SK-N-DZ (cell line): ENCODE measurements at regions not wholly inside any gene's neighbourhood (a gene's known extent, or its start where the extent isn't known, plus 50 kb on each side); places are given as distances from the start of the nearest gene placed in this dataset.
A peak's percentile ranks its signal among the peaks of the same experiment; 100 is the strongest.
"Not testable (repeated sequence)": the region's sequence is repeated elsewhere in the genome, so short reads cannot be mapped to it uniquely, and the experiment has no call there.

Source experiments
- DNase-seq: peaks from one replicate; pipeline ENCODE4 v3.0.0-alpha.2; 2015; ENCODE audit warnings: low spot score

DNA sequence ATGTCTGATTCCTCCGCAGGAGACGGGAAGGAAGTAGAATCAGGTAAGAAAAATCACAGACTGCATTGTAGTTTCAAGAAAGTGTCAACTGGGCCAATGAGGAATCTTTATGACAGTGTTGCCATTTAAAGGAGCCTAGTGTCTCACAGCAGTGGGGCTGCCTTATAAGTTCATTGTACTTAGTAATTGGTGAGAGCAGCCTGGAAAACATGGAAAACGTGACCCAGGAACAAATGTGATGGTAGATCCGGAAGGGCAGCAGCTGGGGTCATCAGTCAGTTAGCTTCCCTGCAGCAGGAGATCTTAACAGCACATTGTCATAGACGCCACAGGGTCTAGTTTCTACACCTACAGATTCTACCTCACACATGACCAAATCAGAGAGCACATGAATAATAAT is 630.0 kb upstream of the LMO3 start:
- DNase-seq = no peak

DNA sequence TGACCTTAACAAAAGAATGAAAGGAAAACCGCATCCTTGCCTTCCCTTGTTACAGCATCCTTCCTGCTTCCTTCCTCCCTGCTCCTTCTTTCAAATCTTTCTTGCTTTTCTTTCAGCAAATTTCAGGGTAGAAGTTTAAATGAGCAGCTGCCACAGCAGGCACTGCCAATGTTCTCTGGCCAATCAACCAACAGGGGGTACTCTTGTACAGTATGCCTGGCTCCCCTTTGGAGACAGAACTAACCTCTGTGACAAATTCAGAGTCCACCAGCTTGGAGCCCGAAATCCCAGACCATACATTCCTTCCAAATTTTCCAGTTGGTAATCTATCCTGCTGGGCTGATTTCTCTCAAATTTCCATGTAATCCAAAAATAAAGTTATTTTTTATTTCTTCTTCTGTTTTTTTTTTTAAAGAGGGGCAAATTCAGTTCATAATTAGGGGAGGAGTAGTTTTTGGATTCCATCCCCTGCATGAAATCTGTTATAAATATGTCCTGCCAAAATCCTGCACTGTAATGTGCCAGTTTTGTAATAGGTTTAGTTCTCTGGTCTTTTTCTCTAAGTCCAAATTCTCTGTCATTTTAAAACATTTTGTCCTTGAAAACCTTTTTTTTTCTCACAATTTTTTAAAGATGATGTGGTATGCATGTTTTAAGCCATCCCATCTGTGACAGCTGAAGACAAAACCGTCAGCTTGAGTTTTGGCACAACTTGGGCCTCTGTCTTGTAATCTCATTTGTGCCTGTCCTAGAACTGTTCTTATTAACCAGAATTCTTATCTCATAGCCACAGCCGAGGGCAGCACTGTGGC is 610.0 kb upstream of the LMO3 start:
- no peak for DNase-seq

DNA sequence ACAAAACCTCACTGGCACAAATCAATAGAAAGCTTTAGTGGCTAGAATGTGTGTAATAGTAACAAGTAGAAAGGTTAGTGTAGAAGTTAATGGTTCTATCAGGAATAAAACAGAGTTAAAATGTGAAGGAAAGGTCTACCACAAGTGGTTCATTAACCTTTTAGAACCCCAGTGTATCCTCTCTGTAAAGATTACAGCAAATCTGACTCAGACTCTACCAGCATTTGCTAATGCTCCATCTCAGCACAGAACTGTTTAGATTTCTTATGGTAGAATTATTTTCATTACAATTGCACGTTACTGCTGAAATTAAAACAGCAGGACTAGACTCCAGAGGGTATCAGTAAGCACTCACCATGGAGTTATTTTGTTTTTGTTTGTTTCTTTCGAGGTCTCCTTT is 609.0 kb upstream of the LMO3 start:
- no peak for DNase-seq

DNA sequence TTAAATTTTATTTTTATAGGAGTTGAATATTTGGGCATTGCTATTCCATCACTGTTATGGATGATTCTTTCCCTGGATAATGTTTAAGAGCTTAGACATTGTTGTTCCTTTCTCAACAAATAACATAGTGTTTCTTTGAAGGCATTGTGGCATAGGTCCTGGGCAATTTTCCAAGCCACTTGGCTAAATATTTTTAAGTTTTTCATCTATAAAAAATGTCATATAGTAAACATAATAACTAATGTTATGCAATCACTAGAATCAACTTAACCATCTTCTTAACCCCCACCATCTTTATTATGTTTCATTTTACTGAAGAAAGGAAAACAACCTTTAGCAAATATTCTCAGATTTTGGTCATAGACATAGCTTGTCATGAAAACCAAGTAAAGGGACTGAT is 600.6 kb upstream of the LMO3 start:
- DNase-seq = no peak

DNA sequence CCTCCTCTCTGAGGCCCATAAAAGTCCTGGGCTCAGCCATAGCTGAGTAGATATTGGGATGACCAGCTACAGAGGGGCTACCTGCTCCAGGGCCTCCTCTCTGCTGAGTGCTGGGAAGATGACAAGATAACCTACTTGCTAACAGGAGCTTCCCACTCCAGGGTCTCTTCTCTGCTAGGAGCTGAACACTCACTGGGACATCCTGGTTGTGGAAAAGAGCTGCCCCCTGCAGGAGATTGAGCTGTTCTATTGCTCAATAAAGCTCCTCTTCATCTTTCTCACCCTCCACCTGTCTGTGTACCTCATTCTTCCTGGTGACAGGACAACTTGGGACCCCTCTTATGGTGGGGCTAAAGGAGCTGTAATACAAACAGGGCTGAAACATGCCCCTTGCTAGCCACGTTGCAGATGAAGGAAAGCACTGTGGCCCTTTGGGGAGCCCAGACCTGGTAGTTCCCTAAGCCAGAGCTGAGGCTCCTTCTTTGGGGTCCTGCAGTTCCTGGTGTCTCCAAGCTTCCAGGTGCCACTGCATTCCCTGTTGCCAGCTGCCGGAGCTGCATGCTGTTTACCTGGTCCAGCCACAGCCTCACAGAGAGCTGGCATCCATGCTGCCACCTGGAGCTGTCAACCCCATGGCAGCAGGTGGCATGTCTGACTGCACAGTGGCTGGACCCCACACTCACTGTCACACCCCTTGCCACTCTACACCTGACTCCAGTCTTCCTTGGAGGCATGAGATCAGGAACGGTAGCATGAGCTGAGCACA is 598.5 kb upstream of the LMO3 start:
- DNase-seq = no peak

DNA sequence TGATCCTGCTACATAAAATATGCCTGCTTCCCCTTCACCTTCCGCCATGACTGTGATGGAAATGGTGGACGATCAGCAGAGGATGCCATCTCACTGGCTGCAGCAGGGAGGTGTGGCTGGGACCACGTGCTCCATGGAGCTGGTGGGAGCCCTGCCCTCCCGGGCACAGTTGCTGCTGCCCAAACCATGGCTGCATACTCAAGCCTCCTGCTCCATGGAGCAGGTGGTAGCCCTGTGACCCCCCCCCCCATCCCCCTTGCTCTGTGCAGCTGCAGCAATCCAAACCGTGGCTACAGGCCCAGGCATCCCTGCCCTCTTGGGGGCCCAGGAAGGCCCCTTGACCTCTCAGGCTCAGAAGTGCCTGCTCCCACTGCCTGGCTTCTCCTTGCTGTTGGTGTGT is 597.5 kb upstream of the LMO3 start:
- DNase-seq = no peak

DNA sequence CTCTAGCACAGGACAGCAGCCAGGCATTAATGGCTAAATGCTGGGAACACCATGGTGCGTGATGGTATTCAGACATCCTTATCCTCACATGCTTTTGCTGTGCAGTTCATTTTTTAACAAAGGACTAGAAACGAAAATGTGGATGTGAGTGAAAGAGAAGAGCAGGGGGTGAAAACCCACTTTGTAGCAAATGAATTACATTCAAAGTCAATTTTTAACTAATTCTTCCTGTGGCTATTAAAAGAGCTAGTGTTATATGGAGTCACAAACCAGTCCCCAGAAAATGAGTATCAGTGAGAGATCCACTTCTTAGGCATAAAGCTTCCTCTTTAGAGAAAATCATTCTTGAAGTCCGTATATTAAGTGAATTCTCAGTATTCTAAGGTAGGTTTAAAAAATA is 592.0 kb upstream of the LMO3 start:
- no peak for DNase-seq

DNA sequence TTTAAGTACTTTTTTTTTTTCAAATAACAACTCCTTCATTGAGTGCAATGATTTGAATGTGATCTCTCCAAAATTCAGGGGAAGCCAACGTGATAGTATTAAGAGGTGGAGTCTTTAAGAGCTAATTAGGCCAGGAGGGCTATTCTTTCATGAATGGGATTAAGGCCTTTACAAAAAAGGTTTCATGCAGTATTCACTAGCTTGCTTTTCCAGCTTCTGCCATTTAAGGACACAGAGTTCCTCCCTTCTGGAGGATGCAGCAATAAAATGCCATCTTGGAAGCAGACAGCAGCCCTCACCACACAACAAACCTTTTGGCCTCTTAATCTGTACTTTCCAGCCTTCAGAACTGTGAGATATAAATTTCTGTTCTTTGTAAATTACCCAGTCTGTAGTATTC is 586.8 kb upstream of the LMO3 start:
- no peak for DNase-seq

DNA sequence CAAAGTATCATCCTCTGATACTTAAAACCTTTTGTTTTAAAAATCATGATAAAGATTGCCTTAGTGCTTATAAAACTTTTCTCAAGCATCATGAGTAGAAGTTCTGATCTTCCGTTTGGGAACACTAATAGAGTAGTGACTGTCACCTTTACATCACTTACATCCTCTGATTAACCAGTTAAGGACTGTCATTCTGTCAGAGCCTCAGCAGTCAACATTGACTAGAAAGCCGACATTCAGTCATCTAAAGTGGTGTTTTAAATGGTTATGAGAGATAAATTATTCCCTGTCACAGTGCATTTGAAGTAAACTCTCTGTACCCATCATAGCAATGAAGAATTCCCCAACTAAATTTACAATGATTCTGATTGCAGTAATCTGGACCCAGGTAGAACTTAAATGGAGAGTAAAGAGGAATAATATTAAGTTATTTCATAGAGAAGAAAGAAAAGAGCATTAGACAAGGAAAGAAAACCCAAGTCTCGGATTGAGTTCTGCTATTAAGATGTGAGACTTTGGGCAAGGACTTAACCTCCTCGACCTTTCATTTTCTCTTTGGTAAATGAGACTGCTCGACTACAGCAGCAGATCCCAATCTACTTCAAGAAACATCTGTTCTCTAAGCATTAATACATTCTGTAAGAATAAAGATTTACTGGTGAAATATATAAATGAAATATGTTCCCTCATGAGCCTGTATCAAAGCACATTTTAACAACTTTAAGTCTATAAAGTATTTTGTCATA is 563.9 kb upstream of the LMO3 start:
- no peak for DNase-seq

DNA sequence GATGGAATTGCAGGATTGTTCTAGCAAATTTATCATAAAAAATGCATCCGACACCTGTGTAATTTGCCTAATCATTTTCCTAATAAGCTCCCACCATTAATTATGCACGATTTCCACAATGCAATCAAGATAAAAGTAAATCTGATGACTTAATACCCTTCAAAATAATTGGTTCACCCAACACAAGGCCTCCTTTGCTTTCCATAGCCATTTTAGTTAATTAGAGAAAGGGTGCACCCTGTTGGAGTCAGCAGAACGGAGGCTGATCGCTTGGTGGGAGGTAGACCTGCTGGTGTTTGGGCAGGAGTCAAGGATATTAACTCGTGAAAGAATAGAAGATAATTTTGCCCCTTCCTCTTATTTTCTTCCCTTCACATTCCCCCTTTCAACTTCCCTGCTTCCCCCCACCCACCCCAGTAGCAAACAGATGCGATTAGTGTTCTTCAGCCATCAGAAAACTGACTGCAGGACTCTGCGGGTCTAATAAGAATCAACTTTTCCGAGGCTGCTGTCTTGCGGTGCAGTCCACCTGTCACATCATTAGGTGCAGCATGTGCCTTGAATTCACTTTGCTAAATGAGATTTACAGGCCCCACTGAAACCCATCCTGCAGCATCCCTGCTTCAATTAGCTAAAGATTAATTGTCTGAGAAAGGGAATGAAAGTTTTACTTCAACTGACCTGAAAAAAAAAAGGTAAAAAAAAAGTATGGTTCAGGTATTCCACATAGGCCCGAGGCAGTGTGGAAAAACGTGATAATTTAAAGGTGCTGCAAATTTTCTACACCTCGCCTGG is 553.7 kb upstream of the LMO3 start:
- no peak for DNase-seq

DNA sequence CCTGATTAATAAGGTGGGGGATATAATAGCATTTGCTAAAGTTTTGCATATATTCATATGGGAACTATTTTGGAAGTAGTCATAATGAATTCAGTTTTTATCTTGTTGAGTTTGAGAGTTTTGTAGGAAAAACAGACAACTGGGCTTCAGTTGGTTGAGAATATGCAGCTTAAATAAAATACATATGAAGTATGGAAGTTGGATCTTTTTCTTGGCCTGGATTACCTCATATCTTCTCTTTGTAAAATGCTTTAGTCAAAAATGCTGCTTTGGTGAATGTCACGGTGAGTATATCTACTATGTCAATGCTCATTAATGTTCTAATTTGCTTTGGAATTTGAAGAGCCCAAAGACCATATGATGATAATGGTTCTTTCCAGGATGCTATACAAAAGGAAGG is 552.2 kb upstream of the LMO3 start:
- no peak for DNase-seq

DNA sequence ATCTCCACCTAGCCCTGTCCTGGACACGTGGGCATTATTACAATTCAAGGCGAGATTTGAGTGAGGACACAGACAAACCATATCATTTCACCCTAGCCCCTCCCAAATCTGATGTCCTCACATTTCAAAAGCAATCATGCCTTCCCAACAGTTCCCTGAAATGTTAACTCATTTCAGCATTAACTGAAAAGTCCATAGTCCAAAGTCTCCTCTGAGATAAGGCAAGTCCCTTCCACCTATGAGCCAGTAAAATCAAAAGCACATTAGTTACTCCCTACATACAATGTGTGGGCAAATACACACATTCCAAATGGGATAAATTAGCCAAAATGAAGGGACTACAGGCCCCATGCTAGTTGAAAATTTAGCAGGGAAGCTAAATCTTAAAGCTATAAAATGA is 546.0 kb upstream of the LMO3 start:
- no peak for DNase-seq

DNA sequence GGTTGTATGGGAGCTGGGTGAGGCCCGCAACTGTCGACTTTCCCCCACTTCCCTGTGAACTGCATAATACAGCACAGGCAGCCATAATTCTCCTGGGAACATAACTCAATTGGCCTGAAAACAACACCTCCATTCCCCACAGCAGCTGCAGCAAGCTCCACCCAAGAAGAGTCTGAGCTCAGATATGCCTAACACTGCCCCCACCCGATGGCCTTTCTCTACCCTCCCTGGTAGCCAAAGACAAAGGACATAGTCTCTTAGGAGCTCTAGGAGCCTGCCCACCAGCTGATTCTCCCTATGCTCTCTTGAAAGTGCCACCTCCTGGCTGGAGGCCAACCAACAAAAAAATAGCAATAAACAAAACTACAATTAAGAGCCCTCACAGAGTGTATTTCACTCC is 542.7 kb upstream of the LMO3 start:
- DNase-seq = peak; percentile 78

DNA sequence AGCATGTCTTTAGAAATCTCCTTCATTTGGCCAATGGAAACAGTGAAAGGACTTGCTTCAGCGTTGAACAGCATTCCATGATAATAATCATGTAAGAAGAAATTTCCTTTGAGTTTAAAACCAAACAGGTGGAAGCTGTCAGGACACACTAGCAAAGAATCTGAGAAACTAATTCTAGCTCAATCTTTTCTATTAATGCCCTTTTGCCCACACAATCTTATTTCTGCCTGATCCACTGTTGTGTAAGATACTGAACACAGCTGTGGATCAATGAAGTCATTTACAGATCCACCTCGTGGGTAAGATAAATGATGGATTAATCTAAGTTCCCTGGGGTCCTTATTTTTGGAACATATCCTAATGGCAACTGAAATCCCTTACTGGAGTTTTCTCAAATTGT is 536.9 kb upstream of the LMO3 start:
- no peak for DNase-seq

DNA sequence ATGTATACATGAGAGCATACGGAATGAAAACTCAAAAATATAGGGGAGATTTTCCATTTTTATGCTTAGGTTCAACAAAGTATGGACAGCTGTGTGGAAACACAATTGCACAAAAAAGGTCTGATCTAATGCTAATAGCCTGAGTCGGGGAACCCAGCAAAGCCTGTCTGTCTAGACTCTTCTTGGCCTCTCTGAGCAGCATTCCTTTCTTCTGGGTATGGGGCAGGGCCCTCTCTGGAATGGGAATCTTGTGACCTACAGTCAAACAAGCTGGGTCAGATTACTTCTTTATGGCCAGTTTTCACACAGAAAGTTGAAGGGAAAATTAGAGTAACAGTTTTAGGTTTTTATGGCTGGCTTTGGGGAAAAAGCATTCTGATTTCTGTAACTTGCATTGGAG is 534.0 kb upstream of the LMO3 start:
- no peak for DNase-seq

DNA sequence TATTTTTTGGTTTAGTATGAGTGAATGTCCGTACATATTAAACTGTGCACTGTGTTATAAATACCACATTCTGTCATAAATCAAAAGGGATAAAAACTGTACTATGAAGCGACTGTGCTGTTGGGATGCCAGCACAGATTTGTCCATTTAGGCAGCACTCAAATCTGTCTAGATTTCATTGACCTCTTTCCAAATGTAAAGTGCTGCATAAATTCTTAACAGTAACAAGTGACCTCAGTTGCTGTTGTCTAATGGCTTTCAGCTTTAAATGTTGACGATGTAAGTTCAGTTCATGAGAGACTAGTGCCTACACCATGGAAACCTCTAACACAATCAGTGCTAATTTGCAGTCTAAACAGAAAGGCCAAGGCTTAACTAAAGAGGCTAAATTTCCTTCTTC is 531.4 kb upstream of the LMO3 start:
- no peak for DNase-seq

DNA sequence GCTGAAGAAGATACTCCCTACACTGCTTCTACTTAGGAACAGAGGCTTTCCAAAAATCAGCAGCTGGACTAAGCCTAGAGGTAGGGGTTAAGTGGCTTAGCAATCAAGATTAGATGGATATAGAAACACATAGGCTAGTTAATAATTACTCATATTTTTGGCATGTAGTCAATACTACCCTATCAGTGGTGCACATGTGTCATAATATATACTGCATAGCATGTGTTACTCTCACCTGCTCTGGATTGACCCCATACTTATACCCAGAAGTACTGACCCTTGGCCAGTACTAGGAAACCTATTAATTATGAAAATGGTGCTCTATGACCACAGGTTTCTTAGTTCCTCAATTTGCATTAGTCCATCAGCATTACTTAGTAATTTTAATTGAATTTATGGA is 528.4 kb upstream of the LMO3 start:
- no peak for DNase-seq

DNA sequence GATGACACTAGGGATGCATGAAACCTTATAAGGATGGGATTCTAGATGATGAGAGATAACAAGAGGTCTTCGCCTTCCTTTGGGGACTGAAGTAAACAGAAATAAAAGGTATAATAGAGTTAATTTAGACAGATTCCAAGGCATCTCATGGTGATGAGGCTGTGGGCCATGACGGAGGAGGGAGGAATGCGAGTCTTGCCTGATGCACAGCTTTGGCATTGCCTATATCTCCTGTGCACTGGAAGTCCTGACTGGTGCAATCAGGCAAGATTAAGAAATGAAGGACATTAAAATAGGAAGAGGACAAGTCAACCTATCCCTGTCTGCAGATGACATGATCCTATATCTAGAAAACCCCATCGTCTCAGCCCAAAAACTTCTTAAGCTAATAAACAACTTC is 526.4 kb upstream of the LMO3 start:
- DNase-seq = no peak

DNA sequence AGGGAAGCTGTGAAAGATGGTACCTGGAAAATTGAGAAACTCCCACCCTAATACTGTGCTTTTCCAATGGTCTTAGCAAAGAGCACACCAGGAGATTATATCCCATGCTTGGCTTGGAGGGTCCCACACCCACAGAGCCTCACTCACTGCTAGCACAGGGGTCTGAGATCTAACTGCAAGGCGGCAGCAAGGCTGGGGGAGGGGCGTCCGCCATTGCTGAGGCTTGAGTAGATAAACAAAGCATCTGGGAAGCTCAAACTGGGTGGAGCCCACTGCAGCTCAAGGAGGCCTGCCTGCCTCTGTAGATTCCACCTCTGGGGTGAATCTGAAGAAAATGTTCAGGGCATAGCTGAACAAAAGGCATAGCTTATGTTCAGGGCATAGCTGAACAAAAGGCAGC is 510.6 kb upstream of the LMO3 start:
- DNase-seq = not testable (repeated sequence)

DNA sequence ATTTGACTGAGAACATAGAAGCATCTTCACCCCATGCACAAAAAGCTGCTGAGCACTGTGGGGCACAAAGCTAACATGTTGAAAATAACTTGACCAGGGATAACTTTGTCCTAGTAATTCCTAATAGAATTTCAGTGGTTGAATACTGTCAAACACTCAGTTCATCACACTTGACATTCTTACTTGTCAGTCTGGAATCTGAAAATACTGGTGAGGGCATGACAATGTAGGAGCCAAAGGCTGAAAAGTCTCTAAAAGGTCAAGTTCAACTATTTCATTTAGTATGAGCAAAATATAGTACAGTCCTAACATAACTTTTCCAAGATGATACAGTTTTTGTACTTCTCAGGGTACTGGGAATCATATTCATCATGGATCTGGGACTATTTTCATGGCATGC is 504.4 kb upstream of the LMO3 start:
- DNase-seq = no peak

DNA sequence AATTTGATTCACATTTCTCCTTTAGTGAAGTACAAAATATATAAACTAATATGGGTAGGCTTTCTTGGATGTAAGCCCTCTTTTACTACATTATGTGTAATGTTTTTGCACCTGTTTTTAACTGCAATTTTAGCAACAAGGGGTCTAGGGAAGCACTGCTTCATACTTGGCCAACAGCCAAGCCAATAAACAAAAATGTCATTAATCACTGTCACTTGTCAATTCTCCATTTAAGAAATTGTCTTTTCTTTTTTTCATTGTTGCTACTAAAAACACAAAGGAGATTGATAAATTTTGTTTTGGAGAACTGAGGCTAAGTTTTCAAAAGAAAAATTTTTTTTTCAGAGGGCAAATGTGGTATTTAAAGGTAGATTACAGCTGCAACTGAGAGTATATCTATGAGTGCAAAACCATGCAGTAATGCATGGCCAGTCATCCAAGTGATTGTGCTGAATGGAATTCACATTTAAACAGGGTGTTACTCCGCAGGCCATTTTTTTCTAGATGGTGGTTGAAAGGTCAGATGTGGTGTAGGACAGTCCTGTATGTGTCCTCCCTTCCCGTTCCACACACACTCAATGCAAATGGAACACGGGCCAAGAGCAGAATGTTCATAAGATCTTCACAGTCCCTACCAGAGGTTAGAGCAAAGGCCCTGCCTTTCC is 503.0 kb upstream of the LMO3 start:
- DNase-seq = no peak
